Neural crest cell (in vitro differentiated cells): ENCODE measurements at regions not wholly inside any gene's neighbourhood (a gene's known extent, or its start where the extent isn't known, plus 50 kb on each side); places are given as distances from the start of the nearest gene placed in this dataset.

Experiments
- DNase-seq: peaks from one replicate; pipeline ENCODE4 v3.0.0; 2021; ENCODE audit warnings: low read depth, mixed read lengths, low spot score
- H3K27ac Mint-ChIP-seq: one replicate; pipeline ENCODE4 v1.8.0; 2021; ENCODE audit warnings: mild to moderate bottlenecking, mixed read lengths; ENCODE audit not compliant: unreplicated experiment
- H3K27me3 Mint-ChIP-seq: 2 replicates; pipeline ENCODE4 v1.8.0; 2021; ENCODE audit warnings: low read depth, mild to moderate bottlenecking, mixed read lengths
- H3K36me3 Mint-ChIP-seq: 2 replicates; pipeline ENCODE4 v1.8.0; 2021; ENCODE audit warnings: low read depth, mild to moderate bottlenecking, mixed read lengths
- H3K4me1 Mint-ChIP-seq: 2 replicates; pipeline ENCODE4 v1.8.0; 2021; ENCODE audit warnings: mixed read lengths
- H3K4me3 Mint-ChIP-seq: one replicate; pipeline ENCODE4 v1.8.0; 2021; ENCODE audit warnings: mild to moderate bottlenecking, mixed read lengths
- H3K9me3 Mint-ChIP-seq: 2 replicates; pipeline ENCODE4 v1.8.0; 2021; ENCODE audit warnings: mixed read lengths
- CTCF ChIP-seq: fragments of 200-600 bp; sonication (generic); conservative IDR thresholded peaks from 2 replicates; pipeline ENCODE4 v1.5.0; 2021; ENCODE audit warnings: antibody characterized with exemption, mild to moderate bottlenecking

GRCh38 chr20:58129721-58130151 lies 98.7 kb downstream of the ANKRD60 start:
- H3K4me1 Mint-ChIP-seq = peaks cover 57% of the 10 kb centered on the region

GRCh38 chr20:58128635-58129625 lies 99.5 kb downstream of the ANKRD60 start:
- peaks cover 3% of the 10 kb centered on the region for H3K27me3 Mint-ChIP-seq
- no peak overlapping the region for H3K4me3 Mint-ChIP-seq
- no peak overlapping the region for H3K27ac Mint-ChIP-seq
- H3K36me3 Mint-ChIP-seq = no peaks in the 10 kb centered on the region
- TF ChIP-seq CTCF = no peak
- peaks cover 10% of the 10 kb centered on the region for H3K9me3 Mint-ChIP-seq
- peaks cover 52% of the 10 kb centered on the region for H3K4me1 Mint-ChIP-seq
- DNase-seq = no peak

More at GRCh38 chr20:58129721-58130151, 98.7 kb downstream of the ANKRD60 start:
- H3K27ac Mint-ChIP-seq = no peak overlapping the region
- no peaks in the 10 kb centered on the region for H3K36me3 Mint-ChIP-seq
- no peak overlapping the region for H3K4me3 Mint-ChIP-seq
- no peak for DNase-seq
- peaks cover 10% of the 10 kb centered on the region for H3K9me3 Mint-ChIP-seq
- no peak for TF ChIP-seq CTCF
- peaks cover 6% of the 10 kb centered on the region for H3K27me3 Mint-ChIP-seq

GRCh38 chr20:58127701-58128111 lies 100.7 kb downstream of the ANKRD60 start:
- peak overlapping the region; percentile 47 for H3K27ac Mint-ChIP-seq
- H3K4me3 Mint-ChIP-seq = no peak overlapping the region
- no peak for DNase-seq
- H3K27me3 Mint-ChIP-seq = no peaks in the 10 kb centered on the region
- H3K36me3 Mint-ChIP-seq = no peaks in the 10 kb centered on the region
- TF ChIP-seq CTCF = no peak
- peaks cover 10% of the 10 kb centered on the region for H3K9me3 Mint-ChIP-seq
- peaks cover 41% of the 10 kb centered on the region for H3K4me1 Mint-ChIP-seq

GRCh38 chr20:58125726-58126125 lies 102.7 kb downstream of the ANKRD60 start:
- peaks cover 22% of the 10 kb centered on the region for H3K4me1 Mint-ChIP-seq
- no peaks in the 10 kb centered on the region for H3K36me3 Mint-ChIP-seq
- H3K9me3 Mint-ChIP-seq = peaks cover 14% of the 10 kb centered on the region
- H3K27ac Mint-ChIP-seq = no peak overlapping the region
- H3K4me3 Mint-ChIP-seq = no peak overlapping the region
- no peak for DNase-seq
- H3K27me3 Mint-ChIP-seq = no peaks in the 10 kb centered on the region
- no peak for TF ChIP-seq CTCF

GRCh38 chr20:58117944-58118343 lies 110.5 kb downstream of the ANKRD60 start:
- H3K4me3 Mint-ChIP-seq = no peak overlapping the region
- no peak overlapping the region for H3K27ac Mint-ChIP-seq

More at GRCh38 chr20:58117944-58118343, 110.5 kb downstream of the ANKRD60 start:
- Mint-ChIP-seq H3K4me1 (no peaks in the 10 kb centered on the region), H3K9me3 (peaks cover 28% of the 10 kb centered on the region), H3K36me3 (peaks cover 14% of the 10 kb centered on the region), H3K27me3 (no peaks in the 10 kb centered on the region)
- no peak for TF ChIP-seq CTCF
- no peak for DNase-seq
